ENCODE measurements at regions not wholly inside any gene's neighbourhood (a gene's known extent, or its start where the extent isn't known, plus 50 kb on each side); places are given as distances from the start of the nearest gene placed in this dataset.

DNA sequence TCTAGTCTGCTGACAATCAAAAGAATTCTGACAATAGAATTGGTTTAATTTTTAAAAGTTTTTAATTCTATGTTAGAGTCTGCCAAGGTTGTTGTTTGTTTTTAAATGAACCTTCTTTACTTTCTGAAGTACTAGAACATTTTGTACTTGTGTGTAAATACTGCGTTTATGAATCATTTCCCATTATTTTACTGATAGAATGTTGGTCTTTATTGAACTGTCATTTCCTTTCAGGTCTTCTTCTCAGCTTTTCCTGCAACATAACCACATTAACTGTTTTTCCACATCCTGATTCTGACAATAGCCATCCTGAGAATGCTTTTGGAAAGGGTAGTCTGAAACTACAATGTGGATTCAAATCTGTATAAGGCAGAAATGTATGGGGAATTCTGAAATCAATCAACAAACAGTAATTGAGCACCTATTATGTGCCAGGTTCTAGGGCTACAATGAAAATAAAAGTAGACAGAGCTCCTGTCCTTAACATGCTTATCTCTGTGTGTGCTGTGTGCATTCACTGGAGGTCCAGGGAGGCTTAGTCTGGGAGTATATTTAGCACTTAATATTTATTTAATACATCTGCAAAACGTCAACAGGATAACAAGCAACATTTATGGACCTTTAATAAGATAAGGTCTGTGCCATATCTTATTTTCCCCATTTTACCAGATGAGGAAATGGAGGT lies 73.1 kb upstream of the SLC38A2 start:
- peak in 1 of 2 experiments; percentile 5 for DNase-seq

DNA sequence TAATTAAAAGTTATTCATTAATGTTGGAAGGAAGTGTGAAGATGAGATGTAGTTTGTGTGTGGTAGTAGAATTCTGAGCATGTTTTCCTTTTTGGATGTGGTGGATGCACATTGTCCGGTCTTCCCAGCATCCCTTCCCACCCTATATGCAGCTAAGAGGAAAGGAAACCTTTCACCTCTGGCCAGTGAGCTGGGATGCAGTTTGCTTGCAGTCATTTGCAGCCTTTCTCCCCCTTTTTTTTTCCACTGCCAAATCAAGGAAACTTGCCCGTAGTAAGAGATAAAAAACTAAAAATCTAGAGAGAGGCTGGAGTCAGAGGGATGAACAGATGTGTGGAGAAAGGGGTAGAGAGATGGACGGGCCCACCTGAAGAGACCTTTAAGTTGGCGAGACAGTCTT lies 72.5 kb upstream of the SLC38A2 start:
- DNase-seq: no peak

DNA sequence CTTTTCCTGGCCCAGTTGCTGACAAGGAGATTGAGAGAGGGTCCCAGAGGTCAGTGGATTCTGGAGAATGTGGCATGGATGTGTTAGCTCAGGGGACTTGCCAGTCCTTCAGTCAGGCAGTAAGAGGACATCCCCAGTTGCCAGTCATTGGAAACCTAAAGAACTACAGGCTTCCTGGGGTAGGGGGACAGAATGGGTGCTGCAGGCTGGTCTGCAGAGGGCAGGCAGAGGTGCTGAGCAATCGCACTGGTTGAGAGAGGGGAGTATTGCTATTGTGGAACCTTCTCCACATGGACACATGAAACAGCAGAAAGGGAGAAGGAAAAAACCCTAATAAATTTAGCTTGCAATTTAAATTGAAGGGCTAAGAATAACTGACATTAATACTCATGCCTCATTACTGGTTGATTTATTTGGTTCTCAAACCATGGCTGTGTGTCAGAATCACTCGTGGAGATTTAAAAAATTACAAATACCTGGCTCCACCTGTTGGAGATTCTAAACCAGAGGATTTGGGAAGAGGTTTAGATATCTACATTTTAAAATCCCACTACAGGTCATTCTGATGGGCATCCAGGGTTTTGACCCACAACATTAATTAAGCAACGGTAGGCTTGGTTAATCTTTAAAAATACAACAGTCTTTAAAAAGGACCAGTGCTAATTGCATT lies 71.2 kb upstream of the SLC38A2 start:
- no peak for DNase-seq

DNA sequence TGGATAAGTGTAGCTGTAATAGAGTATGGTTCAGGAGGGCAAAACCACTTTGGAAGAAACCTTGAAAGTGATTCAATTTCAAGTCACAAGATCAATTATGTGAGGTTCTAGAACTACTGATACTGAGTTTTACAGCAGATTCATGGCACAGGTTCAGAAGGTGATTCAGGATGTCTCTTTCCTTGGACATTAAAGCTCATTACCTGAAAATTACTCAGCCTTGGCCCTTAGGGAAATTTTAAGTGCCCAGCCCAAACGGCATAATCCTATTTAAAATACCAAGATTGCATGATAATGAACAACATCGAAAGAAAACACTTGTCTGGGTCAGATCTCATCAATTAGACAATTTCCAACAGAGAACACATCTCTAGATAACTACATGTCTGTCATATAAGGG lies 70.2 kb upstream of the SLC38A2 start:
- DNase-seq: no peak

DNA sequence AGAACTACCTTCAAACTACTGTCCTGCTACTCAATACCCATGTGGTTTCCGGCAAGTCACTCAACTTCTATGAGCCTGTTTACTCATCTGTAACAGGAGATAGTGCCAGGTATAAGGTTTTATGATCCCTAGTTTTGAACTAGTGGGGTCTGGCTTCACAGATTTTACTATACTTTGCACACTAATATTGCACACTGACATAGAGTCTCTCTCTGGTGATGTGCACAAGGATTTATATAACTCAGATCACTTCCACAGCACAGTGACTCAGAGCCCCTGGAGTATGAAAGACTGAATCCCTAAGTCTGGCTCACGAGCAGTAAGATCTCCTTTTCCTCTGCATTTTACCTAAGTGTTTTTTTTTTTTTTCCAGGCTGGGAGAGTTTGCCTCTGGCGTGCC lies 69.7 kb upstream of the SLC38A2 start:
- DNase-seq: no peak

DNA sequence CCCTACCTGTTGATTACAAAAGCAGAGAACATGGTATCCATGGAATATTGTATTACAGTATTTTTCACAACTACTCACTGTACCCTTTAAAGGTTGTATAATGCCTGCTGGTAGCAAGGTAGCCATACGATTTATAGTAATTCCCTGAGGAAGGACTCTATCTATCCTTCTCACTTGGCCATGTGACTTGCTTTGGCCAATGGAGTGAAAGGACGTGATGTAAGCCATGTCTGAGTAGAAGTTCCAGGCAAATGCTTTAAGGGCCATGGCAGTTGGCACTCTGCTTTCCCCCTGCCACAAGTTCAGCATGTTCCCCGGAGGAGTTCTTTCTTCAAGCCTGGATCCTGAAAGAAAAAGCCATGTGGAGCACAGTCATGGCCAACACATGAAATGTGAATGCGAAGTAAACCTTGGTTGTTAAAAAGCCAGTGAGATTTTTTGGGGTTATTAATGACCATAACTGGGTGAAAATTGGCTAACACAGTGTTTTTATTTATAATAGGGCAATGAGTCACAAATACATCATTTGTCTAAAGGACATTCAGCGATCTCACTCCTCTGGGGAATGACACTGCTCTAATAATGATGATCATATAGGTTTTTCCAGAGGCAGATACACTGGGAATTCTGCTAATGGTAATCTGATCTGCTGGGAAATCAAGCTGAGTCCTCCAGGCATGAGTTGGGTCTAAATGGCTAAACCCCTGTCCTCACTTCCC lies 67.4 kb upstream of the SLC38A2 start:
- DNase-seq: no peak

DNA sequence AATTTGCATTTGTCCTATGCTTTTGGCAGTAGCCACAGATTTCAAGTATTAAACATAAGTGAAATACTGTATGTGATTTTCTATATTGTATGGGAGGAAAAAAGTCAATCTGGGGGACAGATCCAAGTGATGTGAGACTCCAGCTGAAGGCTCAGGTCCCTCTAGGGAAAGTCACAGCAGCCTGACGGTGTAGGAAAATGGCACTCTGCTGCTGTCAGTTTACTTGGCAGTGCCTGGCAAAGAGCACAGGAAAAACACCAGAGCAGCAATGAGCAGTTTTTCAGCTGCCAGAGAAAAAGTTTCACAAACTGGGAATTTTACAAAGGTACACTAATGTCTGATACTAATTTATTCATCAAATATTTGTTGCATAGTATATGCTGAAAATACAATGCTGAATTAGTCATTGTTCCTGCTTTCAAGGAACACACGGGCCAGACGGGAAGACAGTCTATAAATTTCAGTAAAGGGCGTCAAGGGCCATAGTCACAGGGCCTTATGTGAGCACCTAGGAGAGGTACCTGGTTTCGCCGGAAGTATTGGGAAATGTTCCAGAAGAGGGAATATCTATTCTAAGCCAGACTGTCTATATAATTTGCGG lies 66.2 kb upstream of the SLC38A2 start:
- DNase-seq: no peak

DNA sequence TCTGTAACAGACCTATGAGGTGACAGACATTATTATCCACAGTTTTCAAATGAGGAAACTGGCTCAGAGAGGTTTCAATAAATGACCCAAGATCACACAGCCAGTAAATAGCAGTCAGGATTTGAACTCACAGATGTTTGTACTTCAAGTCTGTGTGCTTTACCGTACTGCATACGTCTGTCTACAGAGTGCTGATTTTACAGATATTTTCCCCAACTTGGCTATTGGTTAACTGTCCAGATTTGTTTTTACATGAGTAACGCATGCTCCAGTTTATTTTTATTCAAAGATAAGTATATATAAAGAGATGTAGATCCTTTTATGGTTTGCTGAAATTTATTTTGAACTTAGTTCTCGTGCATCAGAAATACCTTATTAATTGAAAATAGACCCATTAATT lies 65.7 kb upstream of the SLC38A2 start:
- no peak for DNase-seq

DNA sequence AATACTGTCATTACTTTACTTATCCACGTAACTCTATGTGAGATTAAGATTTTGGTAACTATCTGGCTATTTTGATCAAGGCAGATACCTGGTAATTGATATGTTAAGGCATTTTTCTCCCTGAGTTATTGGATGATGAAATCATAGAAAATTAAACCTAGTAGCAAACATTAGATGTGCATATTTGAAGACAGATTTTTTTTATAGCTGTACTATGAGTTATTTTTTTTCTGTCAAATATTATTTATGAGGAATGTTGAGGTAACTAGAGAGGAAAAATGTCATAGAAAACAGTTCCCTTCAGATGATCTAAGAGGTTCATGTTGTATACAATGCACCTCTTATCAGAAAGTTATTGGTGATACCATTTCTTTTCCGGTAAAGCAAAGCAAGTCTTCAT lies 64.9 kb upstream of the SLC38A2 start:
- DNase-seq: no peak

DNA sequence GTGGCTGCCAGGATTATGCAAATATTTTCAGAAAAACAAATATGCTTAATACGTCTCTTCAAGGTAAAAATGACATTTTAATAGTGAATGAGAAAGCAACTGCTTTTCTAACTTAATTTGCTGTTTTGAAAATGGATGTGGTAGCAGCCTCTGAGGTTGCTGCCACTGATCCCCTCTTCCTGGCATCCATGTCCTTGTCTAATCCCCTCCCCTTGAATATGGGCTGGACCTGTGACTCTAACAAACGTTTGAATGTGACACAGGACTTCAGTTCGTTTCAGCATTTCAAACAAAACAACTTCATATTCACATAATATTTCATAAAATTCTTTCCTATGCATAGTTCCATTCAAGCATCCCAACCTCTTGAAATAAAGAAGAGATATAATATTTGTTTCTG lies 64.2 kb upstream of the SLC38A2 start:
- no peak for DNase-seq

DNA sequence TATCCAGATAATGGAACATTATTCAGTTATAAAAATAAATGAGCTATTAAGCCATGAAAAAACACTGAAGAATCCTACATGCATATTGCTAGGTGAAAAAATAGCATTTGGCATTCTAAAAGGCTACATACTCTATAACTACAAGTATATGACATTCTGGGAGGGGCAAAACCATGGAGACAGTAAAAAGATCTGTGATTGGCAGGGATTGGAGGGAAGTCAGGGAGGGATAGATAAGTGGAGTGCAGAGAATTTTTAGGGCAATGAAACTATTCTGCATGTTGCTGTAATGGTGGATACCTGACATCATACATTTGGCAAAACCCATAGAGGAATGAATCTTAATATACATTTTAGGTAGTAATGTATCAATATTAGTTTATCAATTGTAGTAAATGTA lies 63.1 kb upstream of the SLC38A2 start:
- no peak for DNase-seq

DNA sequence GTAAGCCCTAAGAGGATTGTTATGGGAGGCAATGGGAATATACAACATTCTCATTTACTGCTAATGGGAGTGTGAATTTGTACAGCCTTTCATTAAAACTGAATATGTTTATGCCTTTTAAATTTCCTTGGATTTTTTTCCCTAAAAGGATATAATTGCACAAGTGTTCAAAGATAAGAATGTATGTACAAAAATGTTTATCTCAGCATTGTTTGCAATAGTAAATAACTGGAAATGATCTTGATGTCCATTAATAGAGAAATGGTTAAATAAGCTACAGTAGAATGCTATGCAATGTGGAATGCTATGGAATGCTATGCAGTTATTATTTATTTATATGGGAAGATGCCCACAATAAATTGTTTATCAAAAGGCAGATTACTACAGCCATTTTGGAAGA lies 62.5 kb upstream of the SLC38A2 start:
- DNase-seq: no peak

DNA sequence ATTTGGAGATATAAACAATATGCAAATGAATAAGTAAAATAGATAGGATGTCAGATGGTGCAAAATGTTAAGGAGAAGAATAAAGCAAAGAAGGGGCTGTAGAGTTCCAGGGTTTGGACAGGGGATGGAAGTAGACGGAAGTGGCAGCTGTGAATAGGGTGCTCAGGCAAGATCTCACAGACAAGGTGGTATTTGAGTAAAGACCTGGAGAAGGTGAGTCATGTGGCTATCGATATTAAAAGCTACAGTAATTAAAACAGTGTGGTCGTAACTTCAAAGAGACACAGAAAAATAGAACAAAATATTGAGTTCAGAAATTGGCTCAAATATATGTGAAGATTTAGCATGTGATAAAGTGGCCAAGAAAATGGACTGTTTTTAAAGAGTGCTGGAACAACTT lies 61.3 kb upstream of the SLC38A2 start:
- no peak for DNase-seq

DNA sequence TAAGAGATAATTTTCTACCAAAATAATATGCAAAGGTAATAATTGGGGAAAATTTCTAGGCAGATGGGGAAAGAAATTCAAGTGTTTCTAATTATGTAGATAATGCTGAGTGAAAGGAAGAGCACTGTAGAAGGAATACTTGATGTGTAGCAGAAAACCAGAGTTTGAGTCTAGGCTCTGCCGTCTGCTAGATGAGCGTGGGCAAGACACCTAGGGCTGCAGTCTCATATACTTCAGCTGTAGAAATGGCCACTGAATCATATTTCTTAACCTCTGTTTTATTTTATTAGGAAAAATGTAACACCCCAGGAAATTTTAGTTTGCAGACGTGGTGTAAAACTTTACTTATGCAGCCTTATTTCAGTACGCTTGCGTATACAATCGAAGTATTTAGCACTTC lies 59.8 kb upstream of the SLC38A2 start:
- no peak for DNase-seq

DNA sequence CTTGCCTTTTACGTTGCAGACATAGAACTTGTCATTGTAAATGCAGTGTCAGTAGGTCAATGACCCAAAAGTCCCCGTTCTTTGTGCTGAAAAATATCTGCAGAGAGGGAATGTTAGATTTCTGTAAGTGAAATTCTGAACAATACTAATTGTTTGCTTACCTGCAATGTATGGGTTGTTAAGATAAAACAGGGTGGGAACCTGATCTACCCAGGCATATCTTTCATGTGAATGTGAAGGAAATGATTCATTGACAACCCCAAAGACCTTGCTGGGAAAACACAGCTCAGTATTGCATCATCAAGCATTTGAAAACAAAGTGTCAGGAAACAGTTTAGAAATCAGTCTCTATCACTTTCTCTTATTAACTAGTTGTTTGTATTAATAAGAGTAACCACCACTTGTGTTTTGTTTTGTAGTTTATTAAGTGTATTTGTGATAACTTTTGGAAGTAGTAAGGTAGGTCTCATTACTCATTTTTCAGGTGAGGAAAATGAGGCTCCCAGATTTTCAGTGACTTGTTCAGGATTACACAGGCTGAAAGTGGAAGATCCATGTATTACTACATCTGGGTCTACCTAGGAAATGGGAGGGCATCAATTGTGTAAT lies 57.9 kb upstream of the SLC38A2 start:
- DNase-seq: peak; percentile 14 to 35

Data from Kasumi-1 (cell line).